Endothelial cell of umbilical vein (primary cell): ENCODE measurements at regions not wholly inside any gene's neighbourhood (a gene's known extent, or its start where the extent isn't known, plus 50 kb on each side); places are given as distances from the start of the nearest gene placed in this dataset.
"Not testable (repeated sequence)": the region's sequence is repeated elsewhere in the genome, so short reads cannot be mapped to it uniquely, and the experiment has no call there.

Experiments used
- BruUV-seq: library from RNA; stranded (reverse); fragments of 400-500 nt; replicated peaks from 2 replicates; lab custom pipeline; 2021; lab: Mats Ljungman, UMichigan
- CTCF ChIA-PET: fragments of 300-600, 350-600 bp; sonication (Branson Sonifier 250); formaldehyde crosslinking; loops from one replicate; lab custom pipeline; 2021; ENCODE audit warnings: antibody characterized with exemption, inconsistent platforms; lab: Charles Lee
- POLR2A ChIA-PET: fragments of 300-600, 350-600 bp; sonication (Branson Sonifier 250); formaldehyde crosslinking; loops from one replicate; lab custom pipeline; 2021; ENCODE audit warnings: antibody characterized with exemption, inconsistent platforms; lab: Charles Lee
- DNase-seq: peaks from one replicate; pipeline ENCODE4 v3.0.0-alpha.2; 2011; ENCODE audit warnings: low read depth, low spot score
- FAIRE-seq: peaks from 2 replicates; lab custom pipeline; 2011; peaks lifted over from hg19 to GRCh38; lab: Jason Lieb, UNC
- H2AFZ ChIP-seq: 2 replicates; pipeline ENCODE4 v1.6.0; 2012; ENCODE audit warnings: low read depth, low read length, control low read depth, inconsistent platforms
- H3K27ac ChIP-seq: 2 replicates; pipeline ENCODE4 v1.5.1; 2011; ENCODE audit warnings: low read depth, mild to moderate bottlenecking, control low read depth, low read length, moderate library complexity; ENCODE audit not compliant: insufficient read depth
- H3K27me3 ChIP-seq, 2 experiments: 2 replicates each; pipeline versions ENCODE4 v1.6.0 to v1.6.1; 2011; ENCODE audit warnings: low read length in 2 of 2, mixed read lengths in 1 of 2; ENCODE audit not compliant: control insufficient read depth in 2 of 2, insufficient read depth in 2 of 2
- H3K36me3 ChIP-seq, 2 experiments: 2 replicates in 1 of 2; 3 replicates in 1 of 2; pipeline ENCODE4 v1.5.1; 2011; ENCODE audit warnings: low read length in 2 of 2, mild to moderate bottlenecking in 1 of 2, moderate library complexity in 1 of 2; ENCODE audit not compliant: control insufficient read depth in 2 of 2, insufficient read depth in 2 of 2; ENCODE audit errors: extremely low read depth in 1 of 2
- H3K4me1 ChIP-seq: 3 replicates; pipeline ENCODE4 v1.5.1; 2011; ENCODE audit warnings: mild to moderate bottlenecking, low read length; ENCODE audit not compliant: control insufficient read depth, insufficient read depth; ENCODE audit errors: extremely low read depth
- H3K4me2 ChIP-seq: 2 replicates; pipeline ENCODE4 v1.6.1; 2011; ENCODE audit warnings: low read length, control low read depth, mixed read lengths; ENCODE audit not compliant: insufficient read depth
- H3K4me3 ChIP-seq, 3 experiments: fragments of 200-600 bp in 1 of 3; sonication (generic), shearing (Covaris generic) in 1 of 3; replicated peaks in 1 of 3; 2 replicates each; pipeline ENCODE4 v1.5.1; 2011 to 2016; ENCODE audit warnings: control low read depth in 3 of 3, low read length in 3 of 3, mild to moderate bottlenecking in 2 of 3, inconsistent platforms in 1 of 3, low read depth in 1 of 3, moderate library complexity in 1 of 3; ENCODE audit not compliant: insufficient read depth in 1 of 3
- H3K79me2 ChIP-seq: 2 replicates; pipeline ENCODE4 v1.6.0; 2012; ENCODE audit warnings: low read length, inconsistent platforms; ENCODE audit not compliant: control insufficient read depth, insufficient read depth
- H3K9ac ChIP-seq: replicated peaks from 2 replicates; pipeline ENCODE3; 2011; ENCODE audit warnings: low read length, control low read depth; ENCODE audit not compliant: insufficient read depth; ENCODE audit errors: extremely low read depth
- H3K9me1 ChIP-seq: replicated peaks from 3 replicates; pipeline ENCODE4 v1.6.0; 2011; ENCODE audit warnings: mild to moderate bottlenecking, low read length; ENCODE audit not compliant: control insufficient read depth, insufficient read depth; ENCODE audit errors: extremely low read depth
- H3K9me3 ChIP-seq: replicated peaks from 2 replicates; pipeline ENCODE4 v1.5.1; 2012; ENCODE audit warnings: low read length, inconsistent platforms; ENCODE audit not compliant: control insufficient read depth, insufficient read depth
- H4K20me1 ChIP-seq: replicated peaks from 2 replicates; pipeline ENCODE3; 2011; ENCODE audit warnings: mild to moderate bottlenecking, low read length; ENCODE audit not compliant: control insufficient read depth, insufficient read depth; ENCODE audit errors: extremely low read depth
- CTCF ChIP-seq, 2 donors: IDR thresholded peaks; 1 replicate in 1 of 2; 2 replicates in 1 of 2; pipeline ENCODE4 v1.5.1; 2011; ENCODE audit warnings: low read length in 2 of 2, mild to moderate bottlenecking in 2 of 2, moderate library complexity in 2 of 2, control low read depth in 1 of 2, inconsistent platforms in 1 of 2, low read depth in 1 of 2; ENCODE audit not compliant: insufficient read depth in 1 of 2; ENCODE audit errors: extremely low read depth in 1 of 2
- EZH2 ChIP-seq: IDR thresholded peaks from 2 replicates; pipeline ENCODE4 v1.6.1; 2012; ENCODE audit warnings: borderline replicate concordance, low read depth, mild to moderate bottlenecking, moderate library complexity, low read length, inconsistent platforms; ENCODE audit not compliant: severe bottlenecking
- FOS ChIP-seq: IDR thresholded peaks from 2 replicates; pipeline ENCODE4 v1.6.1; 2011; ENCODE audit warnings: mild to moderate bottlenecking, low read length, moderate library complexity, borderline replicate concordance; ENCODE audit not compliant: insufficient read depth
- GATA2 ChIP-seq: IDR thresholded peaks from 2 replicates; pipeline ENCODE4 v1.7.0; 2011; ENCODE audit warnings: low read depth, mild to moderate bottlenecking, moderate library complexity, mixed read lengths, low read length; ENCODE audit not compliant: insufficient read length, insufficient read depth
- JUN ChIP-seq: IDR thresholded peaks from 2 replicates; pipeline ENCODE4 v1.6.1; 2011; ENCODE audit warnings: borderline replicate concordance, low read depth; ENCODE audit not compliant: insufficient read length, insufficient read depth
- MYC ChIP-seq: IDR thresholded peaks from one replicate; pipeline ENCODE4 v1.6.1; 2011; ENCODE audit warnings: mild to moderate bottlenecking, low read depth, low read length
- POLR2A ChIP-seq: IDR thresholded peaks from 2 replicates; pipeline ENCODE4 v1.6.1; 2012; ENCODE audit warnings: low read depth, mild to moderate bottlenecking, control low read depth, low read length
- POLR2AphosphoS5 ChIP-seq: IDR thresholded peaks from 2 replicates; pipeline ENCODE4 v1.6.1; 2012; ENCODE audit warnings: low read depth, mild to moderate bottlenecking, control low read depth, low read length, moderate library complexity; ENCODE audit not compliant: insufficient read depth
- dilution Hi-C: fragments of 300-500 bp; cut with MboI; formaldehyde crosslinking; loops from one replicate; pipeline ENCODE4 v1.15.0; 2019; ENCODE audit warnings: low sequenced_read_pairs; ENCODE audit not compliant: extremely low pct_ligation_motif_present
- intact Hi-C: fragments of 100-400 bp; cut with micrococcal nuclease; formaldehyde crosslinking; loops from one replicate; pipeline ENCODE4 v1.10.0; 2022
- TF ChIP-seq, protein P1 (sequence below): IDR thresholded peaks from 2 replicates; pipeline ENCODE4 v1.6.1; 2011; ENCODE audit not compliant: insufficient read depth, insufficient read length

DNA sequence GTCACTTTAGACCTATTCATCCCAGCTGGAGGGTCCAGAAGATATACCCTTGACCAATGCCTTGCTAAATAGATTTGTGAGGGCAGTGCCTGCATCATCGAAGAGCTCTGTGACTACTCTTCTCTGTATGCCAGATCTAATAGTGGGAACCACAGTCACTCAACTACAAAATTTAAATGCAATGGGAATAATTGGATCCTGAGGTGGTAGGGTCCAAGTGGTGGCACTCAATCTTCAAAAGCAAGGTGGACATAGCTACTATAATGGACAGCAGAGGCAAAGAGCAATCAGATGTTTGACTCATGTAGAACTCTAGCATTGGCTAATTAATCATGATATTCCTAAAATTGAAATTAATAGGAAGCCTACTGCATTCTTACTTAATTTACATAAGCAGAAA is 554.3 kb upstream of the GRM3 start:
- Histone ChIP-seq H2AFZ (no peak overlapping the region), H3K4me1 (no peaks in the 10 kb centered on the region), H3K9me3 (peaks cover 2% of the 10 kb centered on the region), H3K27me3 (no peaks in the 10 kb centered on the region), H3K9ac (no peak overlapping the region), H4K20me1 (no peaks in the 10 kb centered on the region), H3K27ac (no peak overlapping the region), H3K9me1 (no peaks in the 10 kb centered on the region), H3K4me2 (no peak overlapping the region), H3K4me3 (no peak overlapping the region), H3K36me3 (no peaks in the 10 kb centered on the region), H3K79me2 (no peaks in the 10 kb centered on the region)
- ChIA-PET CTCF (no interaction called here), POLR2A (no interaction called here)
- FAIRE-seq: no peak
- no peak for TF ChIP-seq MYC
- TF ChIP-seq POLR2A: no peak
- TF ChIP-seq, protein P1, sequence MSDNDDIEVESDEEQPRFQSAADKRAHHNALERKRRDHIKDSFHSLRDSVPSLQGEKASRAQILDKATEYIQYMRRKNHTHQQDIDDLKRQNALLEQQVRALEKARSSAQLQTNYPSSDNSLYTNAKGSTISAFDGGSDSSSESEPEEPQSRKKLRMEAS: no peak
- TF ChIP-seq CTCF (IDR thresholded peaks at IDR 0.05; ENCODE audit: extremely low read depth in 1 of 2, insufficient read depth in 1 of 2, low read depth in 1 of 2, low read length in 2 of 2): no peak
- no peak for TF ChIP-seq POLR2AphosphoS5
- TF ChIP-seq JUN: no peak
- no peak for TF ChIP-seq FOS
- TF ChIP-seq EZH2: no peak
- TF ChIP-seq GATA2: no peak
- no peak for DNase-seq
- dilution Hi-C loops (no loop called here), intact Hi-C loops (no loop called here)
- no TSS peak for BruUV-seq

DNA sequence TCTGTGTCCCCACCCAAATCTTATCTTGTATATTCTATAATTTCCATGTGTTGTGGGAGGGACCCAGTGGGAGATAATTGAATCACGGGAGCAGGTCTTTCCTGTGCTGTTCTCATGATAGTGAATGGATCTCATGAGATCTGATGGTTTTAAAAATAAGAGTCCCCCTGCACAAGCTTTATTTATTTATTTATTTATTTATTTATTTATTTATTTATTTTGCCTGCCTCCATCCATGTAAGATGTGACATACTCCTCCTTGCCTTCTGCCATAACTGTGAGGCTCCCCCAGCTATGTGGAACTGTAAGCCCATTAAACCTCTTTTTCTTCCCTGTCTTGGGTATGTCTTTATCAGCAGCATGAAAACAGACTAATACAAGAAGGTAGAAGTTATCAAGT is 579.1 kb upstream of the GRM3 start:
- not testable (repeated sequence) for H3K9me1 ChIP-seq

More for the DNA sequence above, 579.1 kb upstream of the GRM3 start:
- POLR2A ChIA-PET, H3K4me2 ChIP-seq, H3K36me3 ChIP-seq, dilution Hi-C loops, FAIRE-seq, CTCF ChIA-PET, H2AFZ ChIP-seq, H3K4me3 ChIP-seq, H4K20me1 ChIP-seq, DNase-seq, H3K4me1 ChIP-seq, BruUV-seq, H3K27me3 ChIP-seq, H3K27ac ChIP-seq, H3K79me2 ChIP-seq, H3K9me3 ChIP-seq, H3K9ac ChIP-seq: not testable (repeated sequence)
- intact Hi-C loops: loop anchor here (10.0 kb wide), 1 partner anchor 60 kb away; no protein-coding TSS in a partner anchor
